Fibroblast of the conjunctiva (primary cell): ENCODE measurements at regions not wholly inside any gene's neighbourhood (a gene's known extent, or its start where the extent isn't known, plus 50 kb on each side); places are given as distances from the start of the nearest gene placed in this dataset.
"Not testable (repeated sequence)": the region's sequence is repeated elsewhere in the genome, so short reads cannot be mapped to it uniquely, and the experiment has no call there.

Experiments
- DNase-seq: peaks from one replicate; pipeline ENCODE4 v3.0.0-alpha.2; 2010; ENCODE audit warnings: low read depth

GRCh38 chr6:60670036-60670435 is 1616.0 kb downstream of the KHDRBS2 start:
- no peak for DNase-seq

- DNase-seq, result no peak
Observed at GRCh38 chr6:60668428-60668827, 1617.6 kb downstream of the KHDRBS2 start.

GRCh38 chr6:60663199-60663598 is 1622.8 kb downstream of the KHDRBS2 start:
- DNase-seq, result not testable (repeated sequence)

GRCh38 chr6:60643870-60644269 is 1642.2 kb downstream of the KHDRBS2 start:
- DNase-seq, result no peak

- not testable (repeated sequence) for DNase-seq
Observed at GRCh38 chr6:60639185-60639584, 1646.8 kb downstream of the KHDRBS2 start.
